ENCODE measurements at regions not wholly inside any gene's neighbourhood (a gene's known extent, or its start where the extent isn't known, plus 50 kb on each side); places are given as distances from the start of the nearest gene placed in this dataset.

DNA sequence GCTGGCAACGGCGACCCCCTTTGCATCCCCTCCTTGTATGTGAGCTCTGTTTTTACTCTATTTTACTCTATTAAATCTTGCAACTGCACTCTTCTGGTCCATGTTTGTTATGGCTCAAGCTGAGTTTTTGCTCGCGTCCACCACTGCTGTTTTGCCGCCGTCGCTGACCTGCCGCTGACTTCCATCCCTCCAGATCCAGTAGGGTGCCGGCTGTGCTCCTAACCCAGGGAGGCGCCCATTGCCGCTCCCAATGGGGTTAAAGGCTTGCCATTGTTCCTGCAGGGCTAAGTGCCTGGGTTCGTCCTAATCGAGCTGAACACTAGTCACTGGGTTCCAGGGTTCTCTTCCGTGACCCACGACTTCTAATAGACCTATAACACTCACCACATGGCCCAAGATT, 2704.4 kb downstream of the PCDH9 start:
- Histone ChIP-seq H4K20me1 (replicated peaks; ENCODE audit: control insufficient read depth, extremely low read depth, insufficient read depth, low read length) (no peaks in the 10 kb centered on the region), H3K36me3 (ENCODE audit: control insufficient read depth in 2 of 2, extremely low read depth in 1 of 2, insufficient read depth in 2 of 2, low read length in 2 of 2) (no peaks in the 10 kb centered on the region), H3K9me3 (replicated peaks; ENCODE audit: control insufficient read depth, insufficient read depth, low read length) (no peaks in the 10 kb centered on the region), H3K9me1 (replicated peaks; ENCODE audit: control insufficient read depth, extremely low read depth, insufficient read depth, low read length) (no peaks in the 10 kb centered on the region), H2AFZ (ENCODE audit: low read depth, low read length) (no peak overlapping the region), H3K27ac (ENCODE audit: insufficient read depth, low read depth, low read length) (no peak overlapping the region), H3K27me3 (ENCODE audit: control insufficient read depth in 2 of 2, insufficient read depth in 2 of 2, low read length in 2 of 2) (no peaks in the 10 kb centered on the region), H3K79me2 (ENCODE audit: control insufficient read depth, insufficient read depth, low read length) (no peaks in the 10 kb centered on the region), H3K4me1 (ENCODE audit: control insufficient read depth, extremely low read depth, insufficient read depth, low read length) (no peaks in the 10 kb centered on the region), H3K4me2 (ENCODE audit: insufficient read depth, low read length) (no peak overlapping the region), H3K4me3 (replicated peaks in 1 of 3; ENCODE audit: insufficient read depth in 1 of 3, low read depth in 1 of 3, low read length in 3 of 3) (no peak overlapping the region), H3K9ac (replicated peaks; ENCODE audit: extremely low read depth, insufficient read depth, low read length) (no peak overlapping the region)
- FAIRE-seq (no peak), DNase-seq (ENCODE audit: low read depth, low spot score) (no peak)
- POLR2A ChIA-PET: no interaction called here
- intact Hi-C loops (cut with micrococcal nuclease) (no loop called here), dilution Hi-C loops (cut with MboI; ENCODE audit: extremely low pct_ligation_motif_present, low sequenced_read_pairs) (no loop called here)
- CTCF ChIA-PET: no interaction called here
- BruUV-seq (replicated peaks): no TSS peak
- TF ChIP-seq, protein P1, sequence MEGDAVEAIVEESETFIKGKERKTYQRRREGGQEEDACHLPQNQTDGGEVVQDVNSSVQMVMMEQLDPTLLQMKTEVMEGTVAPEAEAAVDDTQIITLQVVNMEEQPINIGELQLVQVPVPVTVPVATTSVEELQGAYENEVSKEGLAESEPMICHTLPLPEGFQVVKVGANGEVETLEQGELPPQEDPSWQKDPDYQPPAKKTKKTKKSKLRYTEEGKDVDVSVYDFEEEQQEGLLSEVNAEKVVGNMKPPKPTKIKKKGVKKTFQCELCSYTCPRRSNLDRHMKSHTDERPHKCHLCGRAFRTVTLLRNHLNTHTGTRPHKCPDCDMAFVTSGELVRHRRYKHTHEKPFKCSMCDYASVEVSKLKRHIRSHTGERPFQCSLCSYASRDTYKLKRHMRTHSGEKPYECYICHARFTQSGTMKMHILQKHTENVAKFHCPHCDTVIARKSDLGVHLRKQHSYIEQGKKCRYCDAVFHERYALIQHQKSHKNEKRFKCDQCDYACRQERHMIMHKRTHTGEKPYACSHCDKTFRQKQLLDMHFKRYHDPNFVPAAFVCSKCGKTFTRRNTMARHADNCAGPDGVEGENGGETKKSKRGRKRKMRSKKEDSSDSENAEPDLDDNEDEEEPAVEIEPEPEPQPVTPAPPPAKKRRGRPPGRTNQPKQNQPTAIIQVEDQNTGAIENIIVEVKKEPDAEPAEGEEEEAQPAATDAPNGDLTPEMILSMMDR (IDR thresholded peaks at IDR 0.05; ENCODE audit: extremely low read depth in 1 of 2, insufficient read depth in 1 of 2, low read depth in 1 of 2, low read length in 2 of 2): no peak
- TF ChIP-seq GATA2 (IDR thresholded peaks at IDR 0.05; ENCODE audit: insufficient read depth, insufficient read length, low read depth, low read length): no peak
- no peak for TF ChIP-seq POLR2A (IDR thresholded peaks at IDR 0.05; ENCODE audit: low read depth, low read length)
- TF ChIP-seq, protein P2, sequence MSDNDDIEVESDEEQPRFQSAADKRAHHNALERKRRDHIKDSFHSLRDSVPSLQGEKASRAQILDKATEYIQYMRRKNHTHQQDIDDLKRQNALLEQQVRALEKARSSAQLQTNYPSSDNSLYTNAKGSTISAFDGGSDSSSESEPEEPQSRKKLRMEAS (IDR thresholded peaks at IDR 0.05; ENCODE audit: insufficient read depth, insufficient read length): no peak
- TF ChIP-seq POLR2AphosphoS5 (IDR thresholded peaks at IDR 0.05; ENCODE audit: insufficient read depth, low read depth, low read length): no peak
- TF ChIP-seq EZH2 (IDR thresholded peaks at IDR 0.05; ENCODE audit: borderline replicate concordance, low read depth, low read length, severe bottlenecking): no peak
- no peak for TF ChIP-seq FOS (IDR thresholded peaks at IDR 0.05; ENCODE audit: borderline replicate concordance, insufficient read depth, low read length)
- TF ChIP-seq MYC (IDR thresholded peaks at IDR 0.05; ENCODE audit: low read depth, low read length): no peak
- no peak for TF ChIP-seq JUN (IDR thresholded peaks at IDR 0.05; ENCODE audit: borderline replicate concordance, insufficient read depth, insufficient read length, low read depth)

Measured in endothelial cell of umbilical vein (primary cell).